GM19193 (cell line): ENCODE measurements at regions not wholly inside any gene's neighbourhood (a gene's known extent, or its start where the extent isn't known, plus 50 kb on each side); places are given as distances from the start of the nearest gene placed in this dataset.

Experiments
- POLR2A ChIP-seq: IDR thresholded peaks from 4 replicates; pipeline ENCODE4 v1.6.1; 2011; ENCODE audit not compliant: insufficient read depth, insufficient read length; ENCODE audit errors: extremely low read depth

GRCh38 chr15:70357453-70357852 is 259.7 kb upstream of the TLE3 start:
- TF ChIP-seq POLR2A, result no peak

GRCh38 chr15:70356919-70357318 is 259.2 kb upstream of the TLE3 start:
- TF ChIP-seq POLR2A, result no peak

- TF ChIP-seq POLR2A, result no peak
These were observed 258.5 kb upstream of the TLE3 start for GRCh38 chr15:70356062-70356860.

GRCh38 chr15:70355275-70355795 is 257.6 kb upstream of the TLE3 start:
- TF ChIP-seq POLR2A, result no peak

- TF ChIP-seq POLR2A, result no peak
These were observed 256.7 kb upstream of the TLE3 start for GRCh38 chr15:70354346-70354905.

GRCh38 chr15:70353606-70354345 is 256.1 kb upstream of the TLE3 start:
- TF ChIP-seq POLR2A, result no peak

- TF ChIP-seq POLR2A, result no peak
These were observed 254.4 kb upstream of the TLE3 start for GRCh38 chr15:70351941-70352774.

- no peak for TF ChIP-seq POLR2A
These were observed 253.7 kb upstream of the TLE3 start for GRCh38 chr15:70351391-70351790.

- TF ChIP-seq POLR2A, result no peak
These were observed 251.0 kb upstream of the TLE3 start for GRCh38 chr15:70348581-70349344.

- no peak for TF ChIP-seq POLR2A
These were observed 250.5 kb upstream of the TLE3 start for GRCh38 chr15:70348226-70348543.

- no peak for TF ChIP-seq POLR2A
These were observed 249.9 kb upstream of the TLE3 start for GRCh38 chr15:70347321-70348225.

- TF ChIP-seq POLR2A, result no peak
These were observed 247.7 kb upstream of the TLE3 start for GRCh38 chr15:70345251-70346019.
